ENCODE measurements at regions not wholly inside any gene's neighbourhood (a gene's known extent, or its start where the extent isn't known, plus 50 kb on each side); places are given as distances from the start of the nearest gene placed in this dataset.

DNA sequence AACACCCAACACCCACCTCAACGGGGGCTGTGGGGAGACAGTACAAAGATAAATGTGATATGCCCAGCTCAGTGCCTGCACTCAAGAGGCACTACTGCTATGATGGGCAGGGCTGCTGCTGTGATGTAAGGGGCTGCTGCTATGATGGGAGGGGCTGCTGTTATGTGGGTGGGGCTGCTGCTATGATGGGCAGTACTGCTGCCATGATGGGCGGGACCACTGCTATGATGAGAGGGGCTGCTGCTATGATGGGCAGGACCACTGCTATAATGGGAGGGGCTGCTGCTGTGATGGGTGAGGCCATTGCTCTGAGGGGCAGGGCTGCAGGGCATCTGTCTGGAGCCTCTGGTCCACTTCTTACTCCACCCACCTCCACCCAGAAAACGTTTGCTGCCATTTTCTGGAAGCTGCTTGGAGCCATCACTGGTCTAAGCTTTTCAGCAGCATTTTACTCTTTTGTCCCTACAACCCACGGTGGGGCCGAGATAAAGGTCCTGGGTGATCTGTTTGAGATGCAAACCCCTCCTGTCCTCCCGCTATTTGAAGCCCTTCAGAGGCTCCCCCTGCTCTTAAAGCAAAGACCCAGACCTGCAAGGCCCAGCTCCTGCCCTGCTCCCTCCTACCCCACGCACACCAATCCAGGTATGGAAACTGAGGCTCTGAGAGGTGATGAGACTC, 656.9 kb downstream of the PTPRU start:
- Histone ChIP-seq H3K4me1 (ENCODE audit: low read depth, poor library complexity, severe bottlenecking) (no peaks in the 10 kb centered on the region), H3K9ac (no peak overlapping the region), H3K4me3 (IDR thresholded peaks at IDR 0.05; ENCODE audit: insufficient read depth, low read depth, low read length) (no peak overlapping the region), H3K79me2 (ENCODE audit: insufficient read depth, low read depth) (no peaks in the 10 kb centered on the region), H3K27me3 (ENCODE audit: insufficient read depth, low read depth) (no peaks in the 10 kb centered on the region; the same call in 1 of the 2 replicates), H3K36me3 (ENCODE audit: insufficient read depth) (no peaks in the 10 kb centered on the region), H2AFZ (ENCODE audit: low read depth) (no peak overlapping the region), H4K20me1 (ENCODE audit: insufficient read depth) (no peaks in the 10 kb centered on the region), H3K4me2 (no peak overlapping the region), H3K27ac (no peak overlapping the region)
- no peak for TF ChIP-seq CTCF (conservative IDR thresholded peaks at IDR 0.05; ENCODE audit: low read depth, low read length)

DNA sequence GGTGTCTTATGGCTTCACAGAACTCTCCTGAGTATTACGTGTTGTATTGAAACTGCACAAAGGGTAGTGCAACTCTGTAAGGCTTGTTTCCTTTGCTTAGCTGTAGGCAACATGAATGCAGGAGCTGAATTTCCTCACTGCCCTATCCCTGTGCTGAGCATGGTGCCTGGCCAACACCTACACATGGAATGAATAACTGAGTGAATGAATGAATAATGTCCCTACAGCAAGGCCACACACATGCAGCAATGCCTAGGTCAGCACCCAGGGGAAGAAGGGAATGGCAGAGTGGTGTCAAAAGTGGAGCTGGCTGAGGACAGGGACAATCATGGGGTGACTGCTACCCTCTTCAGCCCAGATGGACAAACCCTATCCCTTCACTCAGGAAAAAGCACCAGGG, 655.9 kb downstream of the PTPRU start:
- H3K27me3 ChIP-seq (ENCODE audit: insufficient read depth, low read depth), result no peaks in the 10 kb centered on the region; the same call in 1 of the 2 replicates
- no peak overlapping the region for H3K4me3 ChIP-seq (IDR thresholded peaks at IDR 0.05; ENCODE audit: insufficient read depth, low read depth, low read length)
- no peak overlapping the region for H3K4me2 ChIP-seq
- H3K36me3 ChIP-seq (ENCODE audit: insufficient read depth), result no peaks in the 10 kb centered on the region
- no peak overlapping the region for H3K9ac ChIP-seq
- no peaks in the 10 kb centered on the region for H3K4me1 ChIP-seq (ENCODE audit: low read depth, poor library complexity, severe bottlenecking)
- no peak overlapping the region for H2AFZ ChIP-seq (ENCODE audit: low read depth)
- H3K79me2 ChIP-seq (ENCODE audit: insufficient read depth, low read depth), result no peaks in the 10 kb centered on the region
- H4K20me1 ChIP-seq (ENCODE audit: insufficient read depth), result no peaks in the 10 kb centered on the region
- H3K27ac ChIP-seq, result no peak overlapping the region
- TF ChIP-seq CTCF (conservative IDR thresholded peaks at IDR 0.05; ENCODE audit: low read depth, low read length), result no peak

DNA sequence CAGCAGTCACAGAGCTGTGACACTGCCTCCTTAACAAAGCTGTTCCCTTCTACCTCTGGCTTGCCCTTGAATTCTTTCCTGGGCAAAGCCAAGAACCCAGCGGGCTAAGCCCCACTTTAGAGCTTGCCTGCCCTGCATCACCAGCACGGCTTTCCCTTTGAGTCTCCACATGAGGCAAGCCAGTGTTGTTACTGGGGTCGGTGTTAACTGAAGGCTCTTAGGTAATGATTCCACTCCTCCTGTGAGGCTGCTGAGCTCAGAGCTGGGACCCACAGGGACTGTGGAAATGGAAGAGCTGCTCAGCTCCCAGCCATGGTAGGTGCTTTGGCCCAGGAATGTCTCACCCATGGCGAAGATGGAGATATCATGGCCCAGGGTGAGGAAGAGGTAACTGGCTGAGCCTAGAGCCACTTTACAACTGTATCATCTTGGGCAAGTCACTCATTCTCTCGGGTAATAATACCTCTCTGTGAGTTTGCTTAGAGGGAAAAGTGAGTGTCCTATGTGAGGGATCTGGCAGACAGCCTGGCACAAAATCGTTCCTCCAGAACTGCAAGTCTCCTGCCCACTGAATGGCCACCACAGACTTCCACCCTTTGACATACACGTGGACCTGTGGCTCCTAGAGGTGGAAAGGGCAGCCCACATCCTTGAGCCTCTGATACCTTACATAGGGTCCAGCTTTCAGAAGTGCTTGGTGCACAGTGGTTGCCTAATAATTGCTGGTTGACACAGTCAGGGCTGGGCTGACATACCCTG, 654.1 kb downstream of the PTPRU start:
- H4K20me1 ChIP-seq (ENCODE audit: insufficient read depth), result no peaks in the 10 kb centered on the region
- no peaks in the 10 kb centered on the region for H3K36me3 ChIP-seq (ENCODE audit: insufficient read depth)
- no peak overlapping the region for H3K9ac ChIP-seq
- no peak overlapping the region for H3K4me2 ChIP-seq
- H2AFZ ChIP-seq (ENCODE audit: low read depth), result no peak overlapping the region
- H3K27ac ChIP-seq, result no peak overlapping the region
- no peak for TF ChIP-seq CTCF (conservative IDR thresholded peaks at IDR 0.05; ENCODE audit: low read depth, low read length)
- H3K4me3 ChIP-seq (IDR thresholded peaks at IDR 0.05; ENCODE audit: insufficient read depth, low read depth, low read length), result no peak overlapping the region
- H3K27me3 ChIP-seq (ENCODE audit: insufficient read depth, low read depth), result no peaks in the 10 kb centered on the region; the same call in 1 of the 2 replicates
- no peaks in the 10 kb centered on the region for H3K79me2 ChIP-seq (ENCODE audit: insufficient read depth, low read depth)
- H3K4me1 ChIP-seq (ENCODE audit: low read depth, poor library complexity, severe bottlenecking), result no peaks in the 10 kb centered on the region

DNA sequence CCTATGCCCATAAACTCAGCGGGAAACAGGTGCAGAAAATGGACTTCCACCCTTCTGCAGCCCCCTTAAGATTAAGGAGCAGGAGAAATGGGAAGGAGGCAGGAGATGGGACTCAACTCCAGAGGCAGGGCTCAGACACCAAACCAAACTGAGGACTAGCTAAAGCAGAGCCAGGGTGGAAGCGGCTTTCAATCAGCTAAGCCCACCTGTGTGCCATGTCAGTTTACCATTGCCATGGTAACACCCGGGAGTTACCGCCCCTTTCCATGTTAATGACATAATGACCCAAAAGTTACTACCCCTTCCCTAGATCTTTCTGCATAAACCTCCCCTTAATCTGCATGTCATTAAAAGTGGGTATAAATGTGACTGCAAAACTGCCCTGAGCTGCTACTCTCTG, 653.5 kb downstream of the PTPRU start:
- Histone ChIP-seq H3K36me3 (ENCODE audit: insufficient read depth) (no peaks in the 10 kb centered on the region), H3K4me3 (IDR thresholded peaks at IDR 0.05; ENCODE audit: insufficient read depth, low read depth, low read length) (no peak overlapping the region), H4K20me1 (ENCODE audit: insufficient read depth) (no peaks in the 10 kb centered on the region), H3K27me3 (ENCODE audit: insufficient read depth, low read depth) (no peaks in the 10 kb centered on the region; the same call in 1 of the 2 replicates), H3K4me1 (ENCODE audit: low read depth, poor library complexity, severe bottlenecking) (no peaks in the 10 kb centered on the region), H3K9ac (no peak overlapping the region), H3K4me2 (no peak overlapping the region), H2AFZ (ENCODE audit: low read depth) (no peak overlapping the region), H3K79me2 (ENCODE audit: insufficient read depth, low read depth) (no peaks in the 10 kb centered on the region), H3K27ac (no peak overlapping the region)
- TF ChIP-seq CTCF (conservative IDR thresholded peaks at IDR 0.05; ENCODE audit: low read depth, low read length), result no peak

All from KMS-11 (cell line).